ENCODE measurements at regions not wholly inside any gene's neighbourhood (a gene's known extent, or its start where the extent isn't known, plus 50 kb on each side); places are given as distances from the start of the nearest gene placed in this dataset.
"Not testable (repeated sequence)": the region's sequence is repeated elsewhere in the genome, so short reads cannot be mapped to it uniquely, and the experiment has no call there.

GRCh38 chr5:74404574-74405508 lies 235.7 kb downstream of the ENC1 start:
- DNase-seq (ENCODE audit: low read depth in 2 of 2) = no peak

DNA sequence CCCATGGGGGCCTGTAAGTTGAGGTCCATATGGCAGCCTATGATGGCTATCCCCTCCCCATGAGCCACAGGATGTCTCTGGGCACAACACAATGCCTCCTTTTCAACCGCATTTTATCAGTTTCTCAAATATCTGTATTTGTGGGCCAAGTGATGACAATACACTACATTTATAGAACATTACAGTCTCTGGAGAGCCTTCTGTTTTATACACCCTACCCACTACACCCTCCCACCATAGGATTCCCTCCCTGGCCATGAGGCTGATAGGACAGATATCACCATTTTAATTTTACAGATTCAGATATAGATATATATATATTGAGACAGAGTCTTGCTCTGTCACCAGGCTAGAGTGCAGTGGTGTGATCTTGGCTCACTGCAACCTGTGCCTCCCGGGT lies 236.8 kb downstream of the ENC1 start:
- DNase-seq (ENCODE audit: low read depth in 2 of 2) = no peak

- no peak for DNase-seq (ENCODE audit: low read depth in 2 of 2)
Measured at GRCh38 chr5:74402553-74402952, 238.0 kb downstream of the ENC1 start.

GRCh38 chr5:74401946-74402320 lies 238.6 kb downstream of the ENC1 start:
- no peak for DNase-seq (ENCODE audit: low read depth in 2 of 2)

- DNase-seq (ENCODE audit: low read depth in 2 of 2) = no peak
Measured at GRCh38 chr5:74401281-74401945, 239.1 kb downstream of the ENC1 start.

DNA sequence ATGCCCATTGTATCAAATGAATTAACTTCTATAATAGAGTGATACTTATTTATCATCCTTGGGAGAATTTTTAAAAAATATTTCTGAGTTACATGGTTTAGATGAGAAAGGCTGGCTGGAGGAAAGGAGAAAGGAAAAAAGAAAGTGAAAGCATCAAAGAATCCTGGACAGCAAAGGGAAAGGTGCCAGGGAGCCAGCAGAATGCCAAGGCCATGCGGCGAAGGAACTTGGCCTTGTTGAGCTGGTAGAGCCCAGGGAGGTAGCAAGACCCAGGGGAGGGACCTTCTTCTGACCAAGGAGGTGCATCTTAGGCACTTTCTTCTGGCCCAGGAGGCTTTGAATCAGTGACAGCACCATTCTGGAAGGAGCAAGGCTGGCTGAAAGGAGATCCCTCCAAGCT lies 240.5 kb downstream of the ENC1 start:
- no peak for DNase-seq (ENCODE audit: low read depth in 2 of 2)

DNA sequence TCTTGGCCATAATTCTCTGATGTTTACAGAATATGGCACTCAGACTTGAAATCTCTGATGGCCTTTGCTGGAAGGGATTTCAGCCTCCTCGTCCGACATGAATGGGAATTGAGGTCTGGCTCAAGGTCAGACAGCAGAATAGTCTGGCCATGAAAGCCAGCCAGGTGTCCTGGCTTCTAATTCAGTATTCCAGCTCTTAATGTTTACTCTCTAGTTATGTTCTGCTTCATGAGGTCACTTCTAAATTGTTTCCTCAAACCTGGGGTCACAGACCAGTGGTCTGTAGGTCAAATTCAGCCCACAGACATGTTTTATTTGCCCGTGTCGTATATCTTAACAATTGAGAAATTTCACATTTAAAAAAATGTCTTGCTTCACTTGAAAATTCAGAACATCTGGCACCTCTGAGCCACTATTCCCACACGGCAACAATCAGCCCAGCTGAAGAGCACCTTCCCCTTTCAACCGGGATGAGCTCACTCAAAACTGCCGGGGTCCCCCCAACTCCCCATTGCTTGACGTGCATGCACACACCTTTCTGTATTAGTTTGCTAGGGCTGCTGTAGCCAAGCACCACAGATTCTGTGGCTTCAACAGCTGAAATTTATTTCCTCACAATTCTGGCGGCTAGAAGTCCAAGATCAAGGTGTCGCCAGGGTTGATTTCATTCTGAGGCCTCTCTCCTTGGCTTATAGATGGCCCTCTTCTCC lies 243.5 kb downstream of the ENC1 start:
- no peak for DNase-seq (ENCODE audit: low read depth in 2 of 2)

GRCh38 chr5:74394916-74395880 lies 245.3 kb downstream of the ENC1 start:
- DNase-seq (ENCODE audit: low read depth in 2 of 2) = no peak

- no peak for DNase-seq (ENCODE audit: low read depth in 2 of 2)
Measured at GRCh38 chr5:74394528-74394915, 246.0 kb downstream of the ENC1 start.

GRCh38 chr5:74393943-74394342 lies 246.6 kb downstream of the ENC1 start:
- DNase-seq (ENCODE audit: low read depth in 2 of 2) = no peak

- no peak for DNase-seq (ENCODE audit: low read depth in 2 of 2)
Measured at GRCh38 chr5:74392711-74393351, 247.7 kb downstream of the ENC1 start.

DNA sequence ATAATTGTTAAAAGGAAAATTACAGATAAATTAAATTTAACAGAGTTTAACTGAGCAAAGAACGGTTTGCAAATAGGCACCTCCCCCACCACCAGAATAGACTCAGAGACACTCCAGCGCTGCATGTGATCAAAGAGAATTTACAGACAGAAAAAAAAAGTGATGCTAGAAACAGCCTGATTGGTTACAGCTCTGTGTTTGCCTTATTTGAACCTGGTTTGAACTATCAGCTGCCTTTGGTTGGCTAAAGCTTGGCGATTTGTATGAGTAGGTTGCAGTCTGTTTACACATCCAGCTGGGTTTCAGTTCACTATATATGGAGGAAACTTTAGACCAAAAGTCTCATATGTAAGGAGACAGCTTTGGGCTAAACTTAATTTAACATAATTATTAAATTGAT lies 249.1 kb downstream of the ENC1 start:
- DNase-seq (ENCODE audit: low read depth in 2 of 2) = no peak

DNA sequence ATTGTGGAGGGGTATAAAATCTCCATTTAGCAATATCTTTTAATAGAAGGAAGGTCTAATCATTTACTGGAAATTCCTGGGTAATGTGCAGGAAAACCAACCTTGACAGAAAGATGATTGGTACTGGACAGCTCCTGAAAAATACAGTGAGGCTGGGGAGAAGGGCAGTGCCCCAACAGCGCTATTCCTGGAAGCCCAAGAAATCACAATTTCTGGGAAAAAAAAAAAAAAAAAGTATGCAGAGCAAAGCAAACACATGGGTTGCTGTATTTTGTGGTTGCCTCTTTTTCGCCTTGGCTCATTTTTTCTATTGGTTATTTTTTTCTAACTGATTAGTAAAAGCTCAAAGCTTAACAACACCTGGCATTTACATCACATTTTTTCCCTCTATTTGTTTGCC lies 249.7 kb downstream of the ENC1 start:
- DNase-seq (ENCODE audit: low read depth in 2 of 2) = no peak

GRCh38 chr5:74390306-74390637 lies 250.3 kb downstream of the ENC1 start:
- DNase-seq (ENCODE audit: low read depth in 2 of 2) = no peak

GRCh38 chr5:74389531-74390305 lies 250.8 kb downstream of the ENC1 start:
- DNase-seq (ENCODE audit: low read depth in 2 of 2) = no peak

DNA sequence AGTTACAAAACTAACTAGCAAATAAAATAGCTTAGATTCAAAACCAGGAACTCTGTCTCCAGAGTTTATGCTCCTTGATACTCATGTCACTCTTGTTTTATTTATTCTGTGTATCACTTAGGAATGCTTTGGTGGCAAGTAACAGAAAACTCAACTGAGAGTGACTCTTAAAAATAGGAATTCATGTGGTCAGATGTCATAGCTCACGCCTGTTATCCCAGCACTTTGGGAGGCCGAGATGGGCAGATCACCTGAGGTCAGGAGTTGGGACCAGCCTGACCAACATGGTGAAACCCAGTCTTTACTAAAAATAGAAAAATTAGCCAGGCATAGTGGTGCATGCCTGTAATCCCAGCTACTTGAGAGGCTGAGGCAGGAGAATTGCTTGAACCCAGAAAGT lies 252.1 kb downstream of the ENC1 start:
- not testable (repeated sequence) for DNase-seq (ENCODE audit: low read depth in 2 of 2)

GRCh38 chr5:74386571-74387334 lies 253.8 kb downstream of the ENC1 start:
- no peak for DNase-seq (ENCODE audit: low read depth in 2 of 2)

GRCh38 chr5:74384851-74385250 lies 255.7 kb downstream of the ENC1 start:
- DNase-seq (ENCODE audit: low read depth in 2 of 2) = no peak

DNA sequence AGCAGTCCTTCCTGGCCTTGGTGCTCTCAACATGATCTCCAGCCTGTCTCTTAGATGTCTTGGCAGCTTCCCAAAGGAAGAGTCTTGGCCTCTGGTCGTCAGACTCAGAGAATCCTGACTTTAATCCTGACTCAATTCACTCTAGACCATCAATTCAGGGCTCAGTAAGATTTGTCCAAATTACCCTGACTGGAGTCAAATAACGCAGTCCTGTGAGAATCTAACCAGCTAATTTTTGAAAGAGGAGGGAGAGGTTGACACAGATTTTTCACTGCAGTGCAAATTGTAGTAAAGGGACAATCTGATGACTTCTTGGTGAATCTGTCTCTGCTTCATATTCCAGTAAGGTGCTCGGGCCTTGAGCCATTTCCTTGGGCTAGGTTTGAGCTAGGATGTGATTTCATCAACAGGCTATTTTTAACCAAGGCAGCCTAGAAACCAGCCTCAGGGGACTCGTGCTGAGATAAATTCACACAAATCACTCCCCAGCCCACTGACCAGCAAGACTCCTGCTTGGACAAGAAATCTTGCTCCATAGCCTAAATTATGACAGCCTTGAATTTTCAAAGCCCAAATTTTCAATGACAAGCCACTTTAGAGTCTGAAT lies 257.4 kb downstream of the ENC1 start:
- no peak for DNase-seq (ENCODE audit: low read depth in 2 of 2)

Measured in stimulated activated CD8-positive, alpha-beta memory T cell treated with anti-CD3 and anti-CD28 coated beads, Interleukin-15, amount 100 ng/mL, for 4 hours (primary cell).